Fibroblast of the conjunctiva (primary cell): ENCODE measurements at regions not wholly inside any gene's neighbourhood (a gene's known extent, or its start where the extent isn't known, plus 50 kb on each side); places are given as distances from the start of the nearest gene placed in this dataset.
"Not testable (repeated sequence)": the region's sequence is repeated elsewhere in the genome, so short reads cannot be mapped to it uniquely, and the experiment has no call there.

Experiments
- DNase-seq: peaks from one replicate; pipeline ENCODE4 v3.0.0-alpha.2; 2010; ENCODE audit warnings: low read depth

GRCh38 chr2:3036432-3037125, 341.0 kb downstream of the EIPR1 start:
- DNase-seq = no peak

GRCh38 chr2:3035385-3036050, 342.1 kb downstream of the EIPR1 start:
- DNase-seq = no peak

- no peak for DNase-seq
Measured at GRCh38 chr2:3034856-3035255, 342.8 kb downstream of the EIPR1 start.

GRCh38 chr2:3034396-3034795, 343.2 kb downstream of the EIPR1 start:
- DNase-seq = no peak

- no peak for DNase-seq
Measured at GRCh38 chr2:3033315-3033714, 344.3 kb downstream of the EIPR1 start.

- not testable (repeated sequence) for DNase-seq
Measured at GRCh38 chr2:3030791-3031190, 346.8 kb downstream of the EIPR1 start.

GRCh38 chr2:3025984-3026383, 351.6 kb downstream of the EIPR1 start:
- no peak for DNase-seq

GRCh38 chr2:3025261-3025660, 352.4 kb downstream of the EIPR1 start:
- DNase-seq = no peak

- no peak for DNase-seq
Measured at GRCh38 chr2:3024401-3024935, 353.1 kb downstream of the EIPR1 start.

- DNase-seq = no peak
Measured at GRCh38 chr2:3023531-3023930, 354.1 kb downstream of the EIPR1 start.

GRCh38 chr2:3022841-3023372, 354.7 kb downstream of the EIPR1 start:
- no peak for DNase-seq

- no peak for DNase-seq
Measured at GRCh38 chr2:3021720-3022119, 355.9 kb downstream of the EIPR1 start.

- DNase-seq = no peak
Measured at GRCh38 chr2:3010001-3010400, 367.6 kb downstream of the EIPR1 start.

- no peak for DNase-seq
Measured at GRCh38 chr2:3009483-3009882, 368.1 kb downstream of the EIPR1 start.

GRCh38 chr2:3009005-3009404, 368.6 kb downstream of the EIPR1 start:
- DNase-seq = no peak

- DNase-seq = no peak
Measured at GRCh38 chr2:3008561-3008960, 369.1 kb downstream of the EIPR1 start.

- no peak for DNase-seq
Measured at GRCh38 chr2:3007135-3007534, 370.5 kb downstream of the EIPR1 start.

GRCh38 chr2:3005859-3006501, 371.6 kb downstream of the EIPR1 start:
- no peak for DNase-seq

- DNase-seq = no peak
Measured at GRCh38 chr2:3001615-3002560, 375.7 kb downstream of the EIPR1 start.

- no peak for DNase-seq
Measured at GRCh38 chr2:3000968-3001367, 376.6 kb downstream of the EIPR1 start.

GRCh38 chr2:3000125-3000524, 377.5 kb downstream of the EIPR1 start:
- no peak for DNase-seq

- DNase-seq = no peak
Measured at GRCh38 chr2:2998971-2999370, 378.6 kb downstream of the EIPR1 start.
